ENCODE measurements at regions not wholly inside any gene's neighbourhood (a gene's known extent, or its start where the extent isn't known, plus 50 kb on each side); places are given as distances from the start of the nearest gene placed in this dataset.
"Not testable (repeated sequence)": the region's sequence is repeated elsewhere in the genome, so short reads cannot be mapped to it uniquely, and the experiment has no call there.

DNA sequence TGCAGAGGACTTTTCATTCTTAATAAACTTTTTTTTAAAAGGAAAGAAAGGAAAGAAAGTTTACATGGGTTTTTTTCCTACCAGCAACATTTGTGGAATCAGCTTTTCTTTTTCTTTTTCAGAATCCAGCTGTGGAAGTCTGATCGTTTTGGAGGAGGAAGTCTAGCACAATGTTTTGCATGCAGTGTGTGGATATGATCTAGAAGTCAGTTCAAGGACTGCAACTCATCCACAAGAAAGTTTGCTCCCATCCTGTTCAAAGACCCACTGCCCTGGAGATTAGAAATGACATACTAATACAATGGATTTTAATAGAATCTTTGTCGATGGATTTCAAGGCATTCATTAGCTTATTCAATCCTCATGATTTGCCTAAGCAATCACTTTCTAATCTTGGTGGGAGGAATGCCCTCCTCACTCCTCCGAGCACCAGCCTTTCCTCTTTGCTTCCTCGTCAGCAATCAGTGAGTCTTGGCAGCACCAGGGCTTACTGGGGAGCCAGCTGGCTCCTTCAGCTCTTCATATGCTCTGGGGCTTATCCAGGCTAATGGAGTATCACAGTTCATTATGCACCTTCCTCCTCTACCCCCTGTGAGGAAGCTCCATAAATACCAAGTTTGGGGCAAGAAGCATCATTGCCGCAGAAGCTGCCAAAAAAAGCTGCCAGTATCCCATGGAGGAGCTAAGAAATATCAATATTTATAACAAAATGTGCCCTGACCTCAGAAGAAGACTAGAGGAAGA is 392.3 kb upstream of the PKN2 start:
- DNase-seq (ENCODE audit: low read depth), result no peak

DNA sequence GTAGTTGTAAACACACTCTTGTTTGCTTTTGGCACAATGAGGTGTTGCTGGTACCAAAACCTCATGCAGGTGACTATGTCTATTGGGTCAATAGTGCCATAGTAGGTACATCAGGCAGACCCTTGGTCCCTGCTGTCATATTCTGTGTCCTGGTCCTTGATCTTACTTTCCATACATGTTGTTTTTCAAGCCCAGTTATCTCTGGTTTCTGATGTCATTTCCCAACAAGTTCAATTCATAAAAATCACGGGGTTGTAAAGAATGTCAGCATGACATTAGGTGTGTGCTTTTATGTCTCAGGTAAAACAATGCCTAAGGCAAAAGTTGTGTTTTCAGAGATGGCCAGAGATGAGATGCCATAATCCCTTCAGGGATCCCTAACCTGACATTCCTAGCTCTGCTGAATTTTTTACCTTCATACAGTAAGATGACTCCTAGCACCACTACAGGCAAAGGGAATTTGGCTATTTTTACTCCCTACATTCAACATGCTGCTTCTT is 390.3 kb upstream of the PKN2 start:
- no peak for DNase-seq (ENCODE audit: low read depth)

DNA sequence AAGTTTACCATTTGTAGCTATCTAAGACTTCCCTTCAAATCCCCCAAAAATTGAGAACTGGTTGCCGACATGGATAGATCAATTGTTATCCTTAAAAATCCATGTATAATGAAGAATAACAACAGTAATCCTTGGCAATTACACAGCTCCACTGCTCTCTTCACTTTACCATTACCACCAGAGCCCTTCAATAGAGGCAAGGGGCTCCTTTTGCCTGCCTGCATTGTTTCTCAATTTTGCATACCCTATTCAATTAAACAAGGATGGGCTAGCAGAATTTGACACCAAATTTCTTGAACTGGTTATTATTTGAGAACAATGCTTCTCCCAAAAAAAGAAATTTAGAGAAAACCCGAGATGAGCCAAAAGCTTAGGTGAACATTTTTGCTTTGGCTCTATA is 387.8 kb upstream of the PKN2 start:
- DNase-seq (ENCODE audit: low read depth), result no peak

DNA sequence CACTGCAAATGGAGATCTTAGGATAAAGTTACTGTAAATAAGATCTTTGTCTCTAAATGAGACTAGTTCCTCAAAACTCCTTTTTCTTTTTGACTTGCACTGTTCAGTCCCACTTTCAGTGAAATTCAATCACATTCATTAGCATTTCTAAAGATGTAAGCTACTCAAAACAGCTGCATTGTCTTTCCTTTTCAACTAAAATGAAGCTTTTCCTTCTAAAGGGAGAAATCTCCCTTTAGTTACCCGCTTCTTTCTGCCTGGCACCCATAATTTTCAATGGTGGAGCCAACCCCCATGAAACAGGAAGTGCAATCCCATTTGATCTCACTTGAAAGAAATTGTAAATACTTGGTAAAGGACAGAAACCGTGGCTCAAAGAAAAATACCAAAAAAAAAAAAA is 387.4 kb upstream of the PKN2 start:
- DNase-seq (ENCODE audit: low read depth), result no peak

DNA sequence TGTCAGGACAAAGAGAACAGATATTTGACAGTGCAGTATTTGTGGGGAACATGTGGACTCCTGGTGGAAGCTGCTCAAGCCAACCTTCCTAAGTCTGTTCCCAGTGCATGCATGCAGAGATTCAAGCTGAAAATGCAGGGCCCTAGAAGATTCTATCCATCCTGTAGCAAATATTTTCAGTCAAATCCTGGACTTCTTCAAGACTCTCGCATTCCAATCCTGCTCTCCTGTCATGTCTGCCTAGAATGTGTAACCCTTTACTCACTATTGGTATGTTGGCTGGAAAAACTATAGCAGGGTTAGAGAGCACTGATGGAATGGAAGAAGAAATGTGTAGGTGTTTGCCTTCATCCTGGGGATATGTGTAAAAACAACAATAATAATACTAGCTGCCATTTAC is 385.6 kb upstream of the PKN2 start:
- DNase-seq (ENCODE audit: low read depth), result no peak

DNA sequence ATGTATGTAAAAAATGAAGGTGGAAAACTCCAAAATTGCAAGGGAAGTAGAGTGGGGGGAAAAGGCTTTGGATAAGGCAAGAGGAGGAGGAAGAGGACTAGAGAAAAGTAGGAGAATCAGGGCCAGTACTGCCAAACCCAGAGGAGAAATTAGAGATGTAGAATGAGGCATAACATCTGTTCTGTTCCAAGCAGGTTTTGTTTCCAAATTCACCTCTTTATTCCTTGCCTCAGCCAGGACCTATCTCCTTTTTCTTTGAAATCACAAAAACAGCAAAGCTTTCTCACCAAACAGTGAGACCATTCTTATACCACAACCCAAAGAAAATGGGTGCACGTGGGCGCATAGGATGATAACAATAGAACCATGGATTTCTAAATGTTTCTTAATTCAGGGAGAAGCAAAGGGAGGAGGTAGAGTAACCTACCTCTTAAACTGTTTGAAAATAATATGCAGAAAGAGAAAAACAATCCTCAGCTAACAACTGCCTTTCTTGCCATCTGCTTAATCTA is 383.3 kb upstream of the PKN2 start:
- DNase-seq (ENCODE audit: low read depth), result no peak

DNA sequence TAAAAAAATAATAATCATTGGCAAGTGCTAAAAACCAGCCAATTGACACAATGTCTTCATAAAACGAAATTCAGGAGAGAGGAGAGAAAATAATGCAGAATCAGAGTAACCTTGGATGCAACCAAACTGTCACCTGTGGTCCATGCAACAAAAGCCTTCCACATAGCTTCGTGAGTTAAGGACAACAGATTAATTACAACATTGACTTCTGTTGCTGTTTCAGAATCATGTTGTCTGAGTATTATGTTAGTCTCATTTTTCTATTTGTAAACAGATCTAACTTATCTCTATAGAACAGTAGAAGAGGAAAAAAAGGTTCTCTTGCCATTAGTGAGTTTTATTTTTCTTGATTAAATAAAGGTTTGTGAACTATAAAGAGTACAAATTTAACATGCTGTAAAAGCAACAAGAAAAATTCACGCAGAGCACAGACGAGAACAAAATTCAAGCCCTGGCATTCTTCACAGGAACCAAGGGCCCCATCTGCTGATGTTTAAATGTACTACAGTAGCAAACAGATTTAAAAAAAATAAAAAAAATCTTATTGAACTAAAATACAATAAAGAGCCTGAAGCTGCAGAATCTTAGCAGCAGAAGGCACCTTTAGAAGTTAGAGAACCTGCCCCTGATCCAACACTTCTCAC is 381.1 kb upstream of the PKN2 start:
- peak; percentile 5 for DNase-seq (ENCODE audit: low read depth)

DNA sequence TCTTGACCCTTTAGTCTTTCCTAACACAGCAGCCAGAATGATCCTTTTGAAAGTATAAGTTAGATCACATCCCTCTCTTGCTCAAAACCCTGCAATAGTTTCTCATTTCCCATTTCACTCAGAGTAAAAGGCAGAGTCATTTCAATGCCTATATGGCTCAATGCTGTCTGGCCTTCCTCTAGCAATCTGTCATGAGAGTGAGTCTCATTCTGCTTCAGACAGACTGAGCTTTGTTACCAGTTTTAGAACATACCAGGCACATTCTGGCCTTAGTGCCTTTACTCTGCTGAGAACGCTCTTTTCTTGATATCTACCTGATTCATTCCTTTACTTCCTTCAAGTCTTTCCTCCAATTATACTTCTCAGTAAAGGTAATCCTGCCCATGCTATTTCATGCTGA is 372.8 kb upstream of the PKN2 start:
- no peak for DNase-seq (ENCODE audit: low read depth)

DNA sequence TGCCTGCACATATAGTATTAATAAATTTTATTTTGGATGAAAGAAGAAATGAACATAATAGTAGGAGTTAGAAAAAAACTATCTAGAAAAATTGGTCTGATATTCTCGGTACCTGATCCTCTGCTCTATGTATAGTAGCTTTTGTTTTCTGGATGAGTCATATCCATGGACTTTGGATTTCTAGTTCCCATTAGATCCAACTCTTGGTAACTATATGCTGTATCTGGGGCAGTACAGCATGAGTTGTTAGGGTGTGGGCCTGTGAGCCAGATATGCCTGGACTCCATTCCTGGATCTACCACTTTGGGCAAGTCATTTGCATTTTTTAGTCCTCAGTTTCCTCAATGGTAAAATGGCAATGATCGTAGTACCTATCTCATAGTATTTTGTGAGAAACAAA is 372.2 kb upstream of the PKN2 start:
- DNase-seq (ENCODE audit: low read depth), result no peak

DNA sequence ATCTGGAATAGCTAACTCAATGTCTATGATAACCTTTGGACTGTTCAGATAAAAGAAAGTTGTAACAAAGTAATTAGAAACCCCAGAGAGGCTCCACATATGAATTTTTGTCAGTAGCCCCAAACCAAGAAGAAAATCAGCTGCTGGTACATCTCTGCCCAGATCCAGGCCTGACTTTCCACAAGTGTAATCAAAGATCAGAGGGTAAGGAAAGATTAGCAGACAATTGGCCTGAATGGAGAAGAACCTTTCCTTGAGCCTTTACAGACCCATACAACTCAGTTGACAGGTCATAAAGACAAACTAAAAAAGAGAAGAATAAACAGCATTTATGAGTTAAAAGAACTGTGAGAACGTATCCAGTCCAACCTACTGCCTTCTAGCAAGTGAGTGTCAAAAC is 366.7 kb upstream of the PKN2 start:
- no peak for DNase-seq (ENCODE audit: low read depth)

DNA sequence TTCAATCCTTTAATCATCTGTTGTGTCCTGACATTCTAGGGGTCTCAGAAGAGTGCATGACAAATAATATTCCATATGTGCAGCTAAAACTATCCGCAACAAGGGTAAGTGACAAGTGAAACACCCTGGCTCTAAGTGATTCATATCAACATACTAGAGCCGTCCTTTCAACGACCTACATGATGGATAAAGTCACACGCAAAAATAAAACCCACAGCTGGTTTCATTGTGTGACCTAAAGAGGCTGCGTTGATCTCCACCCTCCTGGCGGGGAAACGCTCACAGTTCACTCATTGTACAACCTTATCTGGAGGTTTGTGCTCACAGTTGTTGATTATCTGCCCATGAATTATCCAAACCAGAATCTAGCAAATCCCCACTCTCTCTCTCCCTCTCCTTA is 365.3 kb upstream of the PKN2 start:
- no peak for DNase-seq (ENCODE audit: low read depth)

DNA sequence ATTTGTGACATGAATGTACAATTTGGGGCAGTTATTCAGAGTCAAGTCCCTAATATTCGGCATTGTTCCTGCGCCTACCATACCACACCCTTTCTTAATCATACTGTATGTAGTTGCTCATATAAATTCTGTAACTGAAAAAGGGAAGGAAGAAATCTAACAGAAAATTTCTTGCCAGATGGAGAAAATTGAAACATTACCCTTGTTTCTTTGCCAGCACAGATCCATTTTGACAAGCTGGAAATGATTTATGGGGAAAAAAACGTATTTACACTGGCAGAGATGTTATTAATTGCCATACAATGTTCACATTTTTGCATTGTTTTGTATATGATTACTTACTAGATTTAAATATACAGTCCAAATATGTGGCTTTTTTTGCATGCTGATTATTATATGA is 363.8 kb upstream of the PKN2 start:
- DNase-seq (ENCODE audit: low read depth), result no peak

DNA sequence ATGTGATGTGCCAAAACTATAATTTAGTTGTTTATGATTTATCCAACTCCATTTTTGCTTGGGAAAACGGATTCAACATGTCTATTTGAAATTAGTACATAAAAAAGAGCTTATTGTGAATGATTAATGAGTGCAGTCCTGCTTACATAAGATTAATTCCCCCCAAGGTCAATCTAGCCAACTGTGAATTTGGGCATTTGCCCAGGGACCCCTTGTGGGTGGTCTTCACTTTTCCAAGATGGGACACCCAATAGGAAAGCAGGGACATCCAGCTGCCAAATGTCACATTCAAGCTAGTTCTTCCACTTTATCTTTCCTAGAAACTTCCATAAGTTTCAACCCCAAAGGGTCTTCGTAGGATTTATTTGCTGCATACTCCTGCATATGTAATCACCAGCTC is 362.4 kb upstream of the PKN2 start:
- DNase-seq (ENCODE audit: low read depth), result no peak

DNA sequence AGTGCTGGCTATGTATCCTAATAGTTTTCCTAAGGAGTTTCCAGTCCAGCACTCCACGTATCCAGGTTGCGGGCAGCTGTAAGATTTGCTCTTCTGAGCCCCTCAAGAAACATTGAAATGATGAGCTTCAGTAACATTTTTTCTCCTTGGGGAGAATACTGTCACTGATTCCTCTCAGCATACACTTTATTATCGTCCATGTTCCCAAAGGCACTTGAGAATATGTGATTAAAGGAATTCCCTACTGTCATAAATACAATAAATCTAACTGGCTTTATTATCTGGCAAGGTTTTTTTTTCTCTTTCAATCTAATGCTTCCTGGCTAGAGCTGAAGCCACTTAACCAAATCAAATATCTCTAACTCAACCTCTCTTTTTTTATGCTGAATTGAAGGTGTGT is 359.2 kb upstream of the PKN2 start:
- DNase-seq (ENCODE audit: low read depth), result no peak

DNA sequence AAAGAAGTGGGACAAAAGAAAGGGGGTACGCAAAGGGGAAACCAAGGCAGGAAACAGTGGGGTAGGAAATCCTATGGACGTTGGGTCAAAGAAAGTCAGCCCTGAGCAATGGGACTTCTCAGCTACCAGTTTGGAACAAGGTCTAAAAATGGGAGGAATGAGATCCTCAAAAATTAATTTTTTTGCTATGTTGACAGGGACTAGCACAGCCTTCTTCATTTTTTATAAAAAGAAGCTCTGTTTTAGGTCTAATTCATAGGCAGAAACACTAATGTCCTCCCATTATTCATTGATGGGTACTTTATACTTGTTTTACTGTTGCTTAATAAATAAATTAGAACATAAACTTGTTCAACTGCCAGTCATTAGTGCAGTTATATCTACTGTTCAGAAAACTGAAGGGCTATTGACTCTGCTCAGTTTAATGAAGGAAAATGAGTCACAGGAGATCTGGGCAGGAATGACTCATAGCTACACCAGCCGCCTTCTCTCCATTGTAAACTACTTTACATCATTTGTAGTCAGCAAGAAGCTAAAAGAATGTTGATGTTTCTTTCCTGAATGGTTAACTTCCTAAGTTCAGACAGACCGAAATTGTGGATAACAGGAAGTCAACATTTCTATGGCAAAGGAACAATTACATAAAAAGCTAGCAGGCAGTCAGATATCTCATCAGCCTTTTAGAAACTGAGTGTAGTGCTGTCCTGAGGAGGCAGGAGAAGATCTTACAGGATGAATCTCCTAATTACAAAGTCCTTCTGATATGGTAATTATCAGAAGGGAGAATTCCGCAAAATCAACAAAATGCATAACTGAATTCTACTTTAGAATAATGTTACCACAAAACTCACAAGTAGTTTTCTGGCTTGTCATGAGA is 356.4 kb upstream of the PKN2 start:
- peak; percentile 86 for DNase-seq (ENCODE audit: low read depth)

DNA sequence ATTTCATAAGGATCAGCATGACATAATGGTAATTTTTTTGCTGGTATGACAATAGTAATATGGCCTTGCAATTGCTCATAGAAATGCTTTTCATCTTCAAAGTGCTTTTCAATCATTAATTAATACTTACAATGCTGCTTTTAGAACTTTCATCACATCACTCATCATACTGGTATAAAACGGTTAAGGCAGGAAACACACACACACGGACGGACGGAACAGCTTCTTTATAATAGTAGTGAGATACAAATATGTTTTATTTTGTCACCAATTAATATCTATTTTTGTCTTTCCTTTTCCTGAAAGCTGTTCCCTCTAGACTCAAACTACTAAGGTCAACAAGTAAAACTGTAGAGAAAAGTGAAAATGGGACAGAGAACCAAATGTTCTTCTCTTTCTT is 353.9 kb upstream of the PKN2 start:
- no peak for DNase-seq (ENCODE audit: low read depth)

DNA sequence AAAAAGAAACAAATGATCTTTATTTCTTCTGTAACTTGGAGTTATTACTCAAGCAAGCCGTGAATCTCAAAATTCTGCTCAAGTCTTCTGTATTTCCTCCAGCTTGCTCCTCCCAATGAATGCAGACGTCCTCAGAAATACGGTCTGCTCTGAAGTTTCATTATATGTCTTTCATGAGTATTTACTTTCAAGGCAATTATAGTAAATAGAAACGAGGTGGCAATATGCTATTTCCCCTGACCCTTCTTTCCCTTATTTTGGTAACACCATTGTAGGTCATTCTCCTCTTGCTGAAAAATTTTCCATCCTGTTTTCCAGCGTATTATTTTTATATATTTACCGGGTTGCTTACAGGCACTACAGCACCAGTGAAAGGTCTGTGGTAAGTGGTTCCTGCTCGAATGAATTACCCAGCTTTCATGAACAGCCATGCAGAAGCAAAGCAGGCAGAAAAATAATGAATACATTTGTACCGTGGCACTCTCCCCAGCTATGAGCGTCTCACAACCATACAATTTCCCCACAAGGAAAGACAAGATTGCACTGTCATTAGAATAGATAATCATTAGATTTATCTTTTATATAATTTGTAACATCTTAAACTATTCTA is 350.9 kb upstream of the PKN2 start:
- DNase-seq (ENCODE audit: low read depth), result no peak

DNA sequence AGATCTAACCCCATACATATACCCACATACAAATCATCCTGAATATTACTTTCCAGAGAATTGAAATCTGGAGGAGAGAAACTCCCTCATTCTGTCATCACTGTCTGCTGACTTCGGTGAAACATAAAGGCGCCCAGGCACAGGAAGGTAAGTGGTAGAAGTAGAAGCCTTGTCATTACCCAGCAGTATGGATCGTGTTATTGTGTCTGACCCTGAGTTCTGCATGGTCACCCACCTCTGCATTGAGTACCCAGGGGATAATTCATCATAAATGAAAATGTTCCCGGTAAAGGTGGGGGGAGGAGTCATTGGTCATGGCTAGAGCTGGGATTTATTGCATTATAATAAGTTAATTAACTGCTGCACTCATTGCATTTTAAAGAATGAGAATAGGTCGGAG is 342.6 kb upstream of the PKN2 start:
- DNase-seq (ENCODE audit: low read depth), result no peak

DNA sequence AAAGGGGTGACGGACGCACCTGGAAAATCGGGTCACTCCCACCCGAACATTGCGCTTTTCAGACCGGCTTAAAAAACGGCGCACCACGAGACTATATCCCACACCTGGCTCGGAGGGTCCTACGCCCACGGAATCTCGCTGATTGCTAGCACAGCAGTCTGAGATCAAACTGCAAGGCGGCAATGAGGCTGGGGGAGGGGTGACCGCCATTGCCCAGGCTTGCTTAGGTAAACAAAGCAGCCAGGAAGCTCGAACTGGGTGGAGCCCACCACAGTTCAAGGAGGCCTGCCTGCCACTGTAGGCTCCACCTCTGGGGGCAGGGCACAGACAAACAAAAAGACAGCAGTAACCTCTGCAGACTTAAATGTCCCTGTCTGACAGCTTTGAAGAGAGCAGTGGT is 342.0 kb upstream of the PKN2 start:
- DNase-seq (ENCODE audit: low read depth), result not testable (repeated sequence)

DNA sequence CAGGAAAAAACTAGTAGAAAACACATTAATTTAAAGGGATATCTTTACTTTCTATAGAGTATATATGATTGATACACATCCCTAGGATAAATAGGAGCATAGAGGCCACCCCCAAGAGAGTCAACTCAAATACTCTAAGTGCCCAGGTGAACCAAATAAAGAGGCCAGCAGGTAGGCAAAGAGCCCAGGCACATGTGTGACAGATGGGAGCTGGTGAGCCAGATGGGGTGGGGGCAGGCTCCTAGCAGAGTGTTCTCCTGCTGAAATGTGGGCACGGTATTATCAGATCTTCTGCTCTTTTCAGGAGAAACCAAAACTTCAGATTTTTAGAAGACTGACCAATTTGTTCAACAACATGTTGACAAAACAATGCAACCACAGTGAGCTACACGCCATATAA is 333.4 kb upstream of the PKN2 start:
- DNase-seq (ENCODE audit: low read depth), result no peak

DNA sequence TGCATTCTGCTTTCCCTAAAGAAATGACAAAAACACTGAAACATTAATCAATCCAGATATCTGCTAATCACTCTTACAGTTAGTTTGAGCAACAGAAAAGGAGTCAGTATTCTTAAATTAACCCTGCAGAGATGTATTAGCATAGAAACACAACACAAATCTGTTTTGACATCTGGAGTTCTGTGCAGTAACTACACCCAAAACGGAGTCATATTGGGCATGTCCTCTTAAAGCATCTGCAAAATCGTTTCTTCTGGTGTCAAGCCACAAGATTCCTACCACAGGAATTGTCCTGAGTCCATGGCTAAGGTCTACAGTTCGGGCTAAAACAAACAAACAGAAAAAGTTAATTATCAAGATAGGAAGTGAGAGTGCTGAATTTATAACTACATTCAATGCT is 332.1 kb upstream of the PKN2 start:
- no peak for DNase-seq (ENCODE audit: low read depth)

DNA sequence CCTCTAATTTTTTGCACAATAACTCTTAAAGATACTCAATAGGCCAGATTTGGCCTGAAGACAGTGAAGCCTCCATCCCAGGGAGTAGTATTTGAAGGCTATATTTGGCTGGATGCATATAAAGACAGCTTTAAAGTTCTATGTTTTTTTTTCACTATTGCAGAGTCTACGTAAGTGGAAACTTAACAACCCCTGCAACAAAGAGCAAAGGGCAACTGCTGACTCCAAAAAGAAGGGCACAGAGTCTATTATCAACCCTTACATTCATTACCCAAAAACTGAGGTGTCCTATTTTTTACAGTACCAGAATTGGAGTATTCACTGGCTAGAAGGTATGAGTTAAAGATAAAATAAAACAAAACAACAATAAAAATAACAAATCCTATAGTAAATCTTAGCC is 329.8 kb upstream of the PKN2 start:
- no peak for DNase-seq (ENCODE audit: low read depth)
